WERI-Rb-1 (cell line): ENCODE measurements at regions not wholly inside any gene's neighbourhood (a gene's known extent, or its start where the extent isn't known, plus 50 kb on each side); places are given as distances from the start of the nearest gene placed in this dataset.

Source experiments
- DNase-seq: peaks from one replicate; pipeline ENCODE4 v3.0.0-alpha.2; 2020
- H3K27ac ChIP-seq: fragments of 250-450 bp; sonication (Bioruptor Pico); 2 replicates; pipeline ENCODE4 v1.5.1; 2020; ENCODE audit warnings: mild to moderate bottlenecking, moderate library complexity
- H3K27me3 ChIP-seq: fragments of 250-450 bp; sonication (Bioruptor Pico); 2 replicates; pipeline ENCODE4 v1.5.1; 2021; ENCODE audit warnings: mild to moderate bottlenecking, low read depth, moderate library complexity; ENCODE audit not compliant: insufficient read depth, severe bottlenecking
- H3K36me3 ChIP-seq: fragments of 250-450 bp; sonication (Bioruptor Pico); 2 replicates; pipeline ENCODE4 v1.5.1; 2020; ENCODE audit warnings: mild to moderate bottlenecking, moderate library complexity
- H3K4me3 ChIP-seq: 2 replicates; pipeline ENCODE4 v1.5.1; 2011; ENCODE audit warnings: low read depth, mild to moderate bottlenecking, control low read depth, low read length
- H3K9me3 ChIP-seq: fragments of 250-450 bp; sonication (Bioruptor Pico); 2 replicates; pipeline ENCODE4 v1.5.1; 2021; ENCODE audit warnings: mild to moderate bottlenecking, moderate library complexity; ENCODE audit not compliant: severe bottlenecking
- CTCF ChIP-seq: IDR thresholded peaks from 2 replicates; pipeline ENCODE4 v1.5.1; 2011; ENCODE audit warnings: low read depth, mild to moderate bottlenecking, control low read depth, inconsistent platforms, low read length

DNA sequence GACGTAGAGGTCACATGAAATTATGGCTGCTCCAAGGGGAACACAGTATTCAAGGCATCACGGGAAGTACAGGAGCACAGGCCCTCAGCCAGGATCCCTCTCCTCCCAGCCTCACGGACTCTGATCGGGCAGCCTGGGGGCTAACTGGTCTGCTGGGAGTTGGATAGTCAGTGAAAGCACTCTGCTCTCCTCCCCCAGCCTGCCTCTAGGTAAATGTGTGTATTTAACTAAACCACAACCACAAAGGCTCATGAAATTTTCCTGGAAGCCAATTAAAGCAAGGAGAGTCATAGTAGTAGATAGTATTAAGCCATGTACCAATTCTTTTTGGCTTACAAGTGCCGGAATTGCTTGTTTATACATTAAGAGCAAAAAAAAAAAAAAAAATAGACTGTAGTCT is 254.3 kb downstream of the MSRB3 start:
- Histone ChIP-seq H3K36me3 (no peaks in the 10 kb centered on the region), H3K9me3 (no peaks in the 10 kb centered on the region), H3K27ac (no peak overlapping the region), H3K27me3 (no peaks in the 10 kb centered on the region), H3K4me3 (no peak overlapping the region)
- DNase-seq = no peak
- TF ChIP-seq CTCF = no peak

DNA sequence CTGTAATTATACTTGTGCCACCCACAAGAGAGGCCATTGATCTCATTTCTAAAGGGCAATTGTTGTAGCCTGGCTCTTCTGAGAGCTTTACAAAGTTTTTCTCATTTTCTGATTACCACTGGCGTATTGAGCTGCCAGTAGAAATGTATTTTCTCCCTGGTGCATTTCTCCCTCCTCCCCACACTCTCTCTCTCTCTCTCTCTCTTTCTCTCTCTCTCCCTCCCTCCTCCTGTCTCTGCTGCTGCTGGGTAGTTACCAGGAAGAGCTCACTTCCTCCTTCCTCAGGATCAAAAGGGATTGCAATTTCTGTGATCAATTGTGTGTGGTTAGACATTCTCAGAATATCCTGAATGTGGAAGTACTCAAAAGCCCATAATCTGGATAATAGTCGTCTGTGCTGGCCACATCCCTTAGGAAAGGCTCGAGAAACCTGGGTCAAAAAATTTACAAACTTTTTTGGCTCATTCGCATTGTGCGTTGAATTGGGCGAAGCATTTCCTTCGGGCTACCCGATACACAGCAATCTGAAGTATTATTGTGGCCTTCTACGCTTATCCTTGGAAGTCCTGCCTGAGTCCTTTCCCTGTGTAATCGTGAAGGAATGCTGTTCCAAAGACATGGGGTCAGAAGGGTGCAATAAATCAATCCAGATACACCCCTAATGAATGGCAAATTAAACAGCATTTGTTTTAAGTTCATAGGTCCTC is 254.8 kb downstream of the MSRB3 start:
- no peaks in the 10 kb centered on the region for H3K9me3 ChIP-seq
- no peak overlapping the region for H3K4me3 ChIP-seq
- H3K36me3 ChIP-seq = no peaks in the 10 kb centered on the region
- no peaks in the 10 kb centered on the region for H3K27me3 ChIP-seq
- TF ChIP-seq CTCF = no peak
- no peak for DNase-seq
- no peak overlapping the region for H3K27ac ChIP-seq

GRCh38 chr12:65534238-65534841 is 255.9 kb downstream of the MSRB3 start:
- Histone ChIP-seq H3K4me3 (no peak overlapping the region), H3K27ac (no peak overlapping the region), H3K27me3 (no peaks in the 10 kb centered on the region), H3K9me3 (no peaks in the 10 kb centered on the region), H3K36me3 (no peaks in the 10 kb centered on the region)
- DNase-seq = no peak
- TF ChIP-seq CTCF = no peak

DNA sequence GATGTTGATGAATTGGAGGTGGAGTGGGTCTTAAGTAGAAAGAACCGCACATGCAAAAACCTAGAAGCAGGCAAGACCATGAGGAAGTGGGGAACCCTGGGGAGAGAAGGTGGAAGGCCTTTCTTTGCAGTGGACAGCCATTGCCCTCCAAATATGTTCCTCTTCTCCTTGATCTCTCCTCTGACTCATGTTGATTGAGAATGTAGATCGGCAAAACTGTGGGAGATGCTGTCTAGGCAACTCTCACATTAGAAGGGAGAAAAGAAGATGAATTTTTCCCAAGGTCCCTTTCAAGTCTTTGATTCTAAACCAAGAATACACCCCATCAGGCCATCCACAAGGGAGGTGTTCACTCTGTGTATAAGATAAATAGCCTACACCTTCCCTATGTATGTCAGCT is 257.5 kb downstream of the MSRB3 start:
- no peak for TF ChIP-seq CTCF
- no peak overlapping the region for H3K27ac ChIP-seq
- no peaks in the 10 kb centered on the region for H3K27me3 ChIP-seq
- peaks cover under 1% of the 10 kb centered on the region for H3K9me3 ChIP-seq
- H3K36me3 ChIP-seq = no peaks in the 10 kb centered on the region
- DNase-seq = no peak
- H3K4me3 ChIP-seq = no peak overlapping the region

GRCh38 chr12:65536351-65536750 is 257.9 kb downstream of the MSRB3 start:
- no peak for DNase-seq
- Histone ChIP-seq H3K9me3 (peaks cover 4% of the 10 kb centered on the region), H3K36me3 (no peaks in the 10 kb centered on the region), H3K27me3 (no peaks in the 10 kb centered on the region), H3K4me3 (no peak overlapping the region), H3K27ac (no peak overlapping the region)
- no peak for TF ChIP-seq CTCF
